Sigmoid colon (tissue), 4 donors: ENCODE measurements at regions not wholly inside any gene's neighbourhood (a gene's known extent, or its start where the extent isn't known, plus 50 kb on each side); places are given as distances from the start of the nearest gene placed in this dataset.

Source experiments
- CTCF ChIP-seq, 4 experiments: fragments of 450-650 bp in 3 of 4; fragments of 200-600 bp in 1 of 4; IDR thresholded peaks; one replicate each; pipeline ENCODE4 v1.5.1; 2016 to 2019; ENCODE audit warnings: antibody characterized with exemption in 4 of 4, mild to moderate bottlenecking in 3 of 4, moderate library complexity in 2 of 4
- EP300 ChIP-seq, 4 donors: sonication (generic); formaldehyde crosslinking; IDR thresholded peaks; one replicate each; pipeline ENCODE4 v1.6.1; 2017; ENCODE audit warnings: antibody characterized with exemption in 4 of 4
- POLR2A ChIP-seq, 2 donors: fragments of 450-650 bp; IDR thresholded peaks; one replicate each; pipeline ENCODE4 v1.6.1; 2016; ENCODE audit warnings: antibody characterized with exemption in 2 of 2, mild to moderate bottlenecking in 2 of 2, moderate library complexity in 2 of 2
- POLR2AphosphoS5 ChIP-seq, 4 donors: sonication (generic); formaldehyde crosslinking; IDR thresholded peaks; one replicate each; pipeline ENCODE4 v1.6.1; 2017; ENCODE audit warnings: antibody characterized with exemption in 4 of 4

GRCh38 chr16:47861999-47862398 lies 293.8 kb downstream of the ABCC12 start:
- TF ChIP-seq CTCF (IDR thresholded peaks at IDR 0.05) (no peak), POLR2A (IDR thresholded peaks at IDR 0.05) (no peak), EP300 (IDR thresholded peaks at IDR 0.05) (no peak), POLR2AphosphoS5 (IDR thresholded peaks at IDR 0.05) (no peak)
